RPMI8226 (cell line): ENCODE measurements at regions not wholly inside any gene's neighbourhood (a gene's known extent, or its start where the extent isn't known, plus 50 kb on each side); places are given as distances from the start of the nearest gene placed in this dataset.
"Not testable (repeated sequence)": the region's sequence is repeated elsewhere in the genome, so short reads cannot be mapped to it uniquely, and the experiment has no call there.

Source experiments
- DNase-seq: peaks from one replicate; pipeline ENCODE4 v3.0.0-alpha.2; 2015

- DNase-seq = no peak
These were observed 264.5 kb downstream of the SDHAF3 start for GRCh38 chr7:97381815-97382554.

GRCh38 chr7:97390052-97390451 is 272.6 kb downstream of the SDHAF3 start:
- DNase-seq = no peak

- DNase-seq = no peak
These were observed 273.6 kb downstream of the SDHAF3 start for GRCh38 chr7:97390915-97391593.

GRCh38 chr7:97401398-97401797 is 283.9 kb downstream of the SDHAF3 start:
- peak; percentile 12 for DNase-seq

GRCh38 chr7:97405835-97406234 is 288.3 kb downstream of the SDHAF3 start:
- no peak for DNase-seq

GRCh38 chr7:97407106-97407505 is 289.6 kb downstream of the SDHAF3 start:
- DNase-seq = no peak

- DNase-seq = no peak
These were observed 291.8 kb downstream of the SDHAF3 start for GRCh38 chr7:97409346-97409745.

GRCh38 chr7:97418312-97418711 is 300.8 kb downstream of the SDHAF3 start:
- no peak for DNase-seq

GRCh38 chr7:97419898-97420297 is 302.4 kb downstream of the SDHAF3 start:
- no peak for DNase-seq

GRCh38 chr7:97421307-97421930 is 303.9 kb downstream of the SDHAF3 start:
- DNase-seq = no peak

- DNase-seq = no peak
These were observed 304.5 kb downstream of the SDHAF3 start for GRCh38 chr7:97422046-97422445.

GRCh38 chr7:97430006-97430405 is 301.9 kb upstream of the TAC1 start:
- DNase-seq = no peak

- DNase-seq = no peak
These were observed 292.2 kb upstream of the TAC1 start for GRCh38 chr7:97439637-97440214.

- no peak for DNase-seq
These were observed 285.5 kb upstream of the TAC1 start for GRCh38 chr7:97446361-97446760.

- not testable (repeated sequence) for DNase-seq
These were observed 282.4 kb upstream of the TAC1 start for GRCh38 chr7:97449448-97449847.

- DNase-seq = no peak
These were observed 281.4 kb upstream of the TAC1 start for GRCh38 chr7:97450516-97450915.

GRCh38 chr7:97454636-97455035 is 277.2 kb upstream of the TAC1 start:
- no peak for DNase-seq

GRCh38 chr7:97457054-97457453 is 274.8 kb upstream of the TAC1 start:
- no peak for DNase-seq

GRCh38 chr7:97460433-97460832 is 271.5 kb upstream of the TAC1 start:
- DNase-seq = no peak

GRCh38 chr7:97461596-97461995 is 270.3 kb upstream of the TAC1 start:
- DNase-seq = no peak

GRCh38 chr7:97466071-97466470 is 265.8 kb upstream of the TAC1 start:
- DNase-seq = no peak

- no peak for DNase-seq
These were observed 264.7 kb upstream of the TAC1 start for GRCh38 chr7:97466999-97467740.

- DNase-seq = no peak
These were observed 263.4 kb upstream of the TAC1 start for GRCh38 chr7:97468493-97468892.
